ENCODE measurements at regions not wholly inside any gene's neighbourhood (a gene's known extent, or its start where the extent isn't known, plus 50 kb on each side); places are given as distances from the start of the nearest gene placed in this dataset.

- H3F3A ChIP-seq (ENCODE audit: insufficient read depth, low read length), result no peaks in the 10 kb centered on the region; the same call in 1 of the 2 replicates
- H2AFZ ChIP-seq (ENCODE audit: low read length), result no peak overlapping the region
- no peaks in the 10 kb centered on the region for H3K27me3 ChIP-seq (ENCODE audit: insufficient read depth, low read length)
- no peaks in the 10 kb centered on the region for H3K9me2 ChIP-seq (ENCODE audit: low read depth, low read length)
- no peak overlapping the region for H3K4me3 ChIP-seq (ENCODE audit: low read depth, low read length, poor library complexity, severe bottlenecking)
- no peaks in the 10 kb centered on the region for H4K20me1 ChIP-seq (ENCODE audit: insufficient read depth, low read length)
- H3K27ac ChIP-seq (ENCODE audit: low read depth, low read length, poor library complexity, severe bottlenecking), result no peak overlapping the region
- H3K36me3 ChIP-seq (ENCODE audit: insufficient read depth, low read length), result no peaks in the 10 kb centered on the region
- H3K9me3 ChIP-seq (ENCODE audit: low read length), result no peaks in the 10 kb centered on the region
- no peaks in the 10 kb centered on the region for H3K79me2 ChIP-seq (ENCODE audit: insufficient read depth, low read length)
- TF ChIP-seq EZH2 (IDR thresholded peaks at IDR 0.05; ENCODE audit: borderline replicate concordance, low read length), result no peak
- no peak for TF ChIP-seq CTCF (IDR thresholded peaks at IDR 0.05; ENCODE audit: low read length)
- no peak overlapping the region for H3K9ac ChIP-seq (ENCODE audit: low read length)
- no peaks in the 10 kb centered on the region for H3K4me1 ChIP-seq (ENCODE audit: insufficient read depth, low read length, severe bottlenecking)
- H3K4me2 ChIP-seq (ENCODE audit: low read length), result no peak overlapping the region
Observed at GRCh38 chr13:39876258-39876657, 220.8 kb downstream of the COG6 start.

- Histone ChIP-seq H3K9me2 (ENCODE audit: low read depth, low read length) (no peaks in the 10 kb centered on the region), H3K36me3 (ENCODE audit: insufficient read depth, low read length) (no peaks in the 10 kb centered on the region), H3K4me2 (ENCODE audit: low read length) (no peak overlapping the region), H3K79me2 (ENCODE audit: insufficient read depth, low read length) (no peaks in the 10 kb centered on the region), H3K27ac (ENCODE audit: low read depth, low read length, poor library complexity, severe bottlenecking) (no peak overlapping the region), H3K4me3 (ENCODE audit: low read depth, low read length, poor library complexity, severe bottlenecking) (no peak overlapping the region), H3K4me1 (ENCODE audit: insufficient read depth, low read length, severe bottlenecking) (no peaks in the 10 kb centered on the region), H2AFZ (ENCODE audit: low read length) (no peak overlapping the region), H3K9me3 (ENCODE audit: low read length) (no peaks in the 10 kb centered on the region), H3F3A (ENCODE audit: insufficient read depth, low read length) (no peaks in the 10 kb centered on the region), H4K20me1 (ENCODE audit: insufficient read depth, low read length) (no peaks in the 10 kb centered on the region), H3K9ac (ENCODE audit: low read length) (no peak overlapping the region), H3K27me3 (ENCODE audit: insufficient read depth, low read length) (no peaks in the 10 kb centered on the region)
- no peak for TF ChIP-seq EZH2 (IDR thresholded peaks at IDR 0.05; ENCODE audit: borderline replicate concordance, low read length)
- no peak for TF ChIP-seq CTCF (IDR thresholded peaks at IDR 0.05; ENCODE audit: low read length)
Observed at GRCh38 chr13:39877134-39877533, 221.7 kb downstream of the COG6 start.

GRCh38 chr13:39879286-39880035 is 224.0 kb downstream of the COG6 start:
- H3K9me3 ChIP-seq (ENCODE audit: low read length), result peaks cover 15% of the 10 kb centered on the region
- H3K4me2 ChIP-seq (ENCODE audit: low read length), result no peak overlapping the region
- H3K9me2 ChIP-seq (ENCODE audit: low read depth, low read length), result no peaks in the 10 kb centered on the region
- H2AFZ ChIP-seq (ENCODE audit: low read length), result no peak overlapping the region
- no peak overlapping the region for H3K27ac ChIP-seq (ENCODE audit: low read depth, low read length, poor library complexity, severe bottlenecking)
- H4K20me1 ChIP-seq (ENCODE audit: insufficient read depth, low read length), result no peaks in the 10 kb centered on the region
- H3K4me1 ChIP-seq (ENCODE audit: insufficient read depth, low read length, severe bottlenecking), result no peaks in the 10 kb centered on the region
- no peak overlapping the region for H3K4me3 ChIP-seq (ENCODE audit: low read depth, low read length, poor library complexity, severe bottlenecking)
- no peaks in the 10 kb centered on the region for H3K36me3 ChIP-seq (ENCODE audit: insufficient read depth, low read length)
- H3K79me2 ChIP-seq (ENCODE audit: insufficient read depth, low read length), result no peaks in the 10 kb centered on the region
- H3K9ac ChIP-seq (ENCODE audit: low read length), result no peak overlapping the region
- TF ChIP-seq EZH2 (IDR thresholded peaks at IDR 0.05; ENCODE audit: borderline replicate concordance, low read length), result no peak
- TF ChIP-seq CTCF (IDR thresholded peaks at IDR 0.05; ENCODE audit: low read length), result no peak
- H3K27me3 ChIP-seq (ENCODE audit: insufficient read depth, low read length), result no peaks in the 10 kb centered on the region
- no peaks in the 10 kb centered on the region for H3F3A ChIP-seq (ENCODE audit: insufficient read depth, low read length)
